K562 (cell line): ENCODE measurements at regions not wholly inside any gene's neighbourhood (a gene's known extent, or its start where the extent isn't known, plus 50 kb on each side); places are given as distances from the start of the nearest gene placed in this dataset.
A peak's percentile ranks its signal among the peaks of the same experiment; 100 is the strongest.

Source experiments
- ATAC-seq: fragments of 200-7000 bp; cut with Tn5 transposase; 3 replicates; pipeline ENCODE4 v1.9.1; 2020; ENCODE audit warnings: moderate library complexity
- BruUV-seq: library from RNA; stranded (reverse); fragments of 400-500 nt; replicated peaks from 2 replicates; lab custom pipeline; 2021; lab: Mats Ljungman, UMichigan
- CTCF ChIA-PET: fragments of 300-600 bp; formaldehyde crosslinking; extraction: SDS; loops from one replicate; lab custom pipeline; 2021; ENCODE audit warnings: low intra/inter-chr PET ratio; lab: Yijun Ruan, JAX
- POLR2A ChIA-PET: fragments of 300-600, 350-650 bp; sonication (Branson Sonifier 250); formaldehyde crosslinking; extraction: SDS; loops from one replicate; lab custom pipeline; 2021; ENCODE audit warnings: antibody characterized with exemption, inconsistent platforms; lab: Yijun Ruan, JAX
- DNase-seq, 4 experiments: peaks; one replicate each; pipeline versions ENCODE4 v3.0.0 to v3.0.0-alpha.2; 2011 to 2018; ENCODE audit warnings: low spot score in 3 of 4, mixed read lengths in 3 of 4; ENCODE audit errors: extremely low read depth in 1 of 4
- FAIRE-seq: peaks from 2 replicates; lab custom pipeline; 2011; peaks lifted over from hg19 to GRCh38; lab: Jason Lieb, UNC
- H2AFZ ChIP-seq: 2 replicates; pipeline ENCODE4 v1.6.0; 2011; ENCODE audit warnings: low read depth, low read length, control low read depth, inconsistent platforms
- H3K27ac ChIP-seq: fragments of 200-600 bp; 3 replicates; pipeline ENCODE4 v1.8.0; 2011; ENCODE audit warnings: low read depth, mild to moderate bottlenecking, control low read depth, inconsistent platforms, low read length, moderate library complexity, mixed read lengths; ENCODE audit errors: extremely low read depth
- H3K27me3 ChIP-seq, 2 experiments: fragments of 300-600 bp in 1 of 2; 2 replicates in 1 of 2; 3 replicates in 1 of 2; pipeline versions ENCODE4 v1.6.0 to v1.8.0; 2011; ENCODE audit warnings: inconsistent platforms in 2 of 2, low read length in 2 of 2, mild to moderate bottlenecking in 1 of 2, mixed read lengths in 1 of 2, moderate library complexity in 1 of 2; ENCODE audit not compliant: control insufficient read depth in 2 of 2, insufficient read depth in 2 of 2
- H3K36me3 ChIP-seq: fragments of 300-600 bp; 3 replicates; pipeline ENCODE4 v1.8.0; 2011; ENCODE audit warnings: mild to moderate bottlenecking, low read length, inconsistent platforms; ENCODE audit not compliant: control insufficient read depth, insufficient read depth
- H3K4me1 ChIP-seq, 2 experiments: fragments of 200-600 bp in 1 of 2; replicated peaks in 1 of 2; 2 replicates in 1 of 2; 3 replicates in 1 of 2; pipeline versions ENCODE4 v1.5.1 to v1.8.0; 2011; ENCODE audit warnings: inconsistent platforms in 2 of 2, low read length in 2 of 2, mild to moderate bottlenecking in 1 of 2, mixed read lengths in 1 of 2, moderate library complexity in 1 of 2; ENCODE audit not compliant: control insufficient read depth in 2 of 2, insufficient read depth in 2 of 2
- H3K4me2 ChIP-seq: 2 replicates; pipeline ENCODE4 v1.6.1; 2011; ENCODE audit warnings: low read length, control low read depth, inconsistent platforms, mixed read lengths; ENCODE audit not compliant: insufficient read depth
- H3K4me3 ChIP-seq: fragments of 200-600 bp; sonication (generic), shearing (Covaris generic); 2 replicates; pipeline ENCODE4 v1.5.1; 2016; ENCODE audit warnings: control low read depth, inconsistent platforms
- H3K79me2 ChIP-seq: fragments of 200-600 bp; 3 replicates; pipeline ENCODE4 v1.8.0; 2011; ENCODE audit warnings: low read length, inconsistent platforms; ENCODE audit not compliant: control insufficient read depth, insufficient read depth
- H3K9ac ChIP-seq, 2 experiments: 2 replicates each; pipeline versions ENCODE4 v1.6.0 to v1.6.1; 2011; ENCODE audit warnings: low read depth in 2 of 2, low read length in 2 of 2, control low read depth in 1 of 2, inconsistent platforms in 1 of 2, mild to moderate bottlenecking in 1 of 2, mixed read lengths in 1 of 2; ENCODE audit not compliant: insufficient read depth in 1 of 2
- H3K9me1 ChIP-seq: one replicate; pipeline ENCODE4 v1.6.0; 2011; ENCODE audit warnings: inconsistent platforms, mild to moderate bottlenecking, low read length, moderate library complexity; ENCODE audit not compliant: control insufficient read depth, insufficient read depth
- H3K9me3 ChIP-seq: replicated peaks from 2 replicates; pipeline ENCODE4 v1.5.1; 2011; ENCODE audit warnings: low read depth, low read length, inconsistent platforms; ENCODE audit not compliant: control insufficient read depth, insufficient read depth
- H4K20me1 ChIP-seq: replicated peaks from 2 replicates; pipeline ENCODE4 v1.6.1; 2011; ENCODE audit warnings: low read length, inconsistent platforms, mixed read lengths; ENCODE audit not compliant: control insufficient read depth, insufficient read depth
- BRD4 ChIP-seq: fragments of 200-600 bp; sonication (generic); IDR thresholded peaks from 2 replicates; pipeline ENCODE4 v1.6.1; 2017; ENCODE audit warnings: inconsistent platforms
- CC2D1A ChIP-seq: fragments of 450-650 bp; IDR thresholded peaks from 2 replicates; pipeline ENCODE4 v1.6.1; 2017; ENCODE audit warnings: mild to moderate bottlenecking
- CHD2 ChIP-seq: IDR thresholded peaks from 2 replicates; pipeline ENCODE4 v1.6.1; 2011; ENCODE audit warnings: low read depth, low read length
- ELF1 ChIP-seq: fragments of 200-800 bp; sonication (Bioruptor generic); IDR thresholded peaks from 2 replicates; pipeline ENCODE4 v1.6.1; 2016; ENCODE audit warnings: missing genetic modification characterization, missing compliant biosample characterization
- ETV5 ChIP-seq: sonication (generic); formaldehyde crosslinking; IDR thresholded peaks from 2 replicates; pipeline ENCODE4 v1.4.0; 2020; ENCODE audit warnings: low read depth, mild to moderate bottlenecking, missing genetic modification reagents
- MYC ChIP-seq, 2 experiments: fragments of 250-450 bp in 1 of 2; sonication (Bioruptor Pico) in 1 of 2; IDR thresholded peaks; 2 replicates each; pipeline versions ENCODE4 v1.5.1 to v1.6.1; 2012 to 2021; ENCODE audit warnings: low read depth in 2 of 2, borderline replicate concordance in 1 of 2, improper control_type of control experiment in 1 of 2, low read length in 1 of 2, mild to moderate bottlenecking in 1 of 2, moderate library complexity in 1 of 2
- NCOR1 ChIP-seq: fragments of 450-650 bp; IDR thresholded peaks from 2 replicates; pipeline ENCODE4 v1.6.1; 2016; ENCODE audit warnings: mild to moderate bottlenecking, moderate library complexity
- NR4A1 ChIP-seq, 2 experiments: fragments of 250-450 bp in 1 of 2; fragments of 450-650 bp in 1 of 2; sonication (Bioruptor Pico) in 1 of 2; IDR thresholded peaks; 2 replicates each; pipeline versions ENCODE4 v1.4.0 to v1.6.1; 2016 to 2020; ENCODE audit warnings: mild to moderate bottlenecking in 2 of 2, missing compliant biosample characterization in 1 of 2, missing genetic modification characterization in 1 of 2, moderate library complexity in 1 of 2
- PBX2 ChIP-seq, 2 experiments: IDR thresholded peaks in 1 of 2; conservative IDR thresholded peaks in 1 of 2; 2 replicates each; pipeline ENCODE4 v1.6.1; 2016; ENCODE audit warnings: low read depth in 2 of 2, mild to moderate bottlenecking in 1 of 2, missing compliant biosample characterization in 1 of 2, missing genetic modification characterization in 1 of 2, moderate library complexity in 1 of 2
- THAP12 ChIP-seq: fragments of 250-450 bp; sonication (Bioruptor Pico); IDR thresholded peaks from 2 replicates; pipeline ENCODE4 v1.9.0; 2021; ENCODE audit warnings: mild to moderate bottlenecking, inconsistent platforms
- WGBS: fragments of 100-300 bp; shearing (Covaris generic); methylation state at CpG from one replicate; pipeline ENCODE4 v1.1.6; 2016; ENCODE audit warnings: low coverage, mixed read lengths; ENCODE audit not compliant: insufficient coverage; ENCODE audit errors: missing lambda C conversion rate; 5-methylcytosine and 5-hydroxymethylcytosine counted together
- in situ Hi-C: fragments of 300-500 bp; cut with MboI; formaldehyde crosslinking; loops from 4 replicates; pipeline ENCODE4 v1.15.0; 2018; ENCODE audit warnings: inconsistent platforms, mixed read lengths
- intact Hi-C: fragments of 100-400 bp; cut with micrococcal nuclease; formaldehyde crosslinking; loops from 2 replicates; pipeline ENCODE4 v1.14.2; 2022

- TF ChIP-seq THAP12 (CRISPR knock-in tag), result no peak
- TF ChIP-seq BRD4, result no peak
- no peak for TF ChIP-seq CC2D1A
- no peak for TF ChIP-seq MYC (IDR thresholded peaks at IDR 0.05; ENCODE audit: low read depth, low read length)
- no peak for TF ChIP-seq MYC (CRISPR knock-in tag; IDR thresholded peaks at IDR 0.05; ENCODE audit: borderline replicate concordance, low read depth)
- TF ChIP-seq ETV5 (CRISPR knock-in tag), result no peak
- TF ChIP-seq ELF1 (tag), result no peak
- no peak for TF ChIP-seq NCOR1
- no peak for TF ChIP-seq CHD2
Measured at GRCh38 chr18:70598406-70598805, 309.6 kb downstream of the SOCS6 start (continued).

DNA sequence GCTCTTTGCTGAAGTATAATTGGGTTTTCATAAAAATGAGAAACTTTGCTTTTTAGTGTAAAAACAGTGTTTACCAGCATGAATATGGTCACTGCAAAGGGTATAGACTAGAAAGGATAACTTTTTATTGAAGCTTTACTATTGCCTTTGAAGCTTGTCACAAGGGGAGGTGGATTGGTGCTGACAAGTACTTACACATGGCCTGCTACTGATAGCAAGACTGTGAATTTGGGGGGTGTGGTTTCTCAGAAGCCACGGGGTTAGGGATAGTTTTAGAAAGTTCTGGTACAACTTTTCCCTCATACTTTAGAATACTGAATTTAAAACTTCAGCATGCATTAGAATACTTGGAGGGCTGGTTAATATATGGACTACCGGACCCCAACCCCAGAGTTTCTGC, 294.1 kb downstream of the SOCS6 start:
- Histone ChIP-seq H3K4me2 (no peak overlapping the region), H3K36me3 (no peaks in the 10 kb centered on the region), H3K9me3 (no peaks in the 10 kb centered on the region), H3K79me2 (no peaks in the 10 kb centered on the region), H3K27me3 (no peaks in the 10 kb centered on the region), H3K9ac (no peak overlapping the region), H3K4me3 (no peak overlapping the region), H3K27ac (no peak overlapping the region), H3K4me1 (no peaks in the 10 kb centered on the region), H4K20me1 (no peaks in the 10 kb centered on the region), H2AFZ (no peak overlapping the region), H3K9me1 (no peaks in the 10 kb centered on the region)
- intact Hi-C loops, result no loop called here
- TF ChIP-seq NR4A1 (CRISPR knock-in tag; IDR thresholded peaks at IDR 0.05) (no peak), NR4A1 (tag; IDR thresholded peaks at IDR 0.05) (no peak), PBX2 (CRISPR knock-in tag; IDR thresholded peaks at IDR 0.05; ENCODE audit: low read depth) (no peak), PBX2 (tag; conservative IDR thresholded peaks at IDR 0.05; ENCODE audit: low read depth) (0 out of 2 replicates have a peak, but pooled peaks have one; percentile 21)
- DNase-seq, result no peak
- BruUV-seq, result no TSS peak
- FAIRE-seq, result no peak
- in situ Hi-C loops, result no loop called here
- ChIA-PET POLR2A (interaction anchor here (0.7 kb wide), 1 partner anchor 520 kb away, joined by 4 read pairs; no protein-coding TSS in a partner anchor), CTCF (no interaction called here)
- WGBS, result 0% methylated on average over 2 of the region's 2 CpGs
- ATAC-seq, result no peak
